ENCODE measurements at regions not wholly inside any gene's neighbourhood (a gene's known extent, or its start where the extent isn't known, plus 50 kb on each side); places are given as distances from the start of the nearest gene placed in this dataset.

DNA sequence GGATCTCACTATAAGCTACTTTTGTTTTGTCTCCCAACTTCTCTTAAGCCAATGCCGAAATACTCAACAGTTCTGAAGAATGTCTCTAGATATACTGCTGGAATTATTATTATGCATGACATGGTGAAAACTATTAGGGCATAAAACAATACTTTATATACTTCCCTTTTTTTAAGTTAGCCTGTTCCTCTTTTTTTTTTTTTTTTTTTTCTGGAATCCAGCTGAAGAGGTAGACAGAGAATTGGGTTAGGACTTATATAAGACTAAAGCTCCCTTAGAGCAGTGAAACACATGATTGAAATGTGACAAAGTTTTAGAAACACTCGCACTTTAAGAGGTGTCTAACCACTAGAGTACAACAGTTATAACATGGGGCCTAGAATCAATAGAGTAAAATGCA, 850.9 kb upstream of the PCDH9 start:
- no peak overlapping the region for H3K4me3 ChIP-seq (replicated peaks in 1 of 4; ENCODE audit: control extremely low read depth in 1 of 4, insufficient read depth in 1 of 4, low read depth in 3 of 4, low read length in 4 of 4)
- no peaks in the 10 kb centered on the region for H3K9me3 ChIP-seq (ENCODE audit: control insufficient read depth, insufficient read depth, low read depth, low read length)
- H2AFZ ChIP-seq (ENCODE audit: low read length): no peak overlapping the region
- no peaks in the 10 kb centered on the region for H4K20me1 ChIP-seq (ENCODE audit: control insufficient read depth, extremely low read depth, insufficient read depth, low read length)
- no peak overlapping the region for H3K9ac ChIP-seq (ENCODE audit: insufficient read depth, low read length)
- H3K4me2 ChIP-seq (ENCODE audit: extremely low read depth, insufficient read depth, low read length): no peak overlapping the region
- DNase-seq (ENCODE audit: low read depth in 2 of 2): no peak
- H3K27me3 ChIP-seq (ENCODE audit: control insufficient read depth, insufficient read depth, low read length): no peaks in the 10 kb centered on the region
- no peaks in the 10 kb centered on the region for H3K79me2 ChIP-seq (ENCODE audit: control insufficient read depth, insufficient read depth, low read length)
- TF ChIP-seq, protein P1, sequence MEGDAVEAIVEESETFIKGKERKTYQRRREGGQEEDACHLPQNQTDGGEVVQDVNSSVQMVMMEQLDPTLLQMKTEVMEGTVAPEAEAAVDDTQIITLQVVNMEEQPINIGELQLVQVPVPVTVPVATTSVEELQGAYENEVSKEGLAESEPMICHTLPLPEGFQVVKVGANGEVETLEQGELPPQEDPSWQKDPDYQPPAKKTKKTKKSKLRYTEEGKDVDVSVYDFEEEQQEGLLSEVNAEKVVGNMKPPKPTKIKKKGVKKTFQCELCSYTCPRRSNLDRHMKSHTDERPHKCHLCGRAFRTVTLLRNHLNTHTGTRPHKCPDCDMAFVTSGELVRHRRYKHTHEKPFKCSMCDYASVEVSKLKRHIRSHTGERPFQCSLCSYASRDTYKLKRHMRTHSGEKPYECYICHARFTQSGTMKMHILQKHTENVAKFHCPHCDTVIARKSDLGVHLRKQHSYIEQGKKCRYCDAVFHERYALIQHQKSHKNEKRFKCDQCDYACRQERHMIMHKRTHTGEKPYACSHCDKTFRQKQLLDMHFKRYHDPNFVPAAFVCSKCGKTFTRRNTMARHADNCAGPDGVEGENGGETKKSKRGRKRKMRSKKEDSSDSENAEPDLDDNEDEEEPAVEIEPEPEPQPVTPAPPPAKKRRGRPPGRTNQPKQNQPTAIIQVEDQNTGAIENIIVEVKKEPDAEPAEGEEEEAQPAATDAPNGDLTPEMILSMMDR (conservative IDR thresholded peaks at IDR 0.05 in 1 of 2, IDR thresholded peaks at IDR 0.05 in 1 of 2; ENCODE audit: low read depth in 1 of 2, low read length in 2 of 2): no peak
- TF ChIP-seq EZH2 (IDR thresholded peaks at IDR 0.05; ENCODE audit: low read length, missing control alignments): no peak
- H3K27ac ChIP-seq (ENCODE audit: insufficient read depth, low read length): no peak overlapping the region
- no peaks in the 10 kb centered on the region for H3K4me1 ChIP-seq (ENCODE audit: control insufficient read depth, extremely low read depth, insufficient read depth, low read length)
- H3K36me3 ChIP-seq (ENCODE audit: control insufficient read depth, insufficient read depth, low read length): no peaks in the 10 kb centered on the region

DNA sequence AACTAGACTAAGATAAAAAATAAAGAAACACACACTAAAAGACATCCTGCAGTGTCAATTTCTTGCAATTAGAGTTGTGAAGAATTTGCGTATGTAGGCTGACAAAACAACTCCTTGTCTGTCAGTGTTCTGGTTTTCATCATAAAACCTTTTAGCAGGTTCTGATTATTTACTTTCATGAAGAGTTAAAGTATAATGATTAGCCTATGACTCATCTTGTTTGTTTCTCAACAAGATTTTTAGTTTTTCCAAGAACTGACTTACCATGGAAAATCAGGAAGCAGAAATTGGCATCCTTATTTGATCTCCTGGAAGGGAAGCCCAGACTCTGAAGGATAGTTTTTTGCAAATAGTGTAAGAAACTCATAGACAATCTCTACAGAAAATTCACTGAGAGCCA, 848.7 kb upstream of the PCDH9 start:
- Histone ChIP-seq H4K20me1 (ENCODE audit: control insufficient read depth, extremely low read depth, insufficient read depth, low read length) (no peaks in the 10 kb centered on the region), H3K36me3 (ENCODE audit: control insufficient read depth, insufficient read depth, low read length) (no peaks in the 10 kb centered on the region), H3K27me3 (ENCODE audit: control insufficient read depth, insufficient read depth, low read length) (no peaks in the 10 kb centered on the region), H3K9me3 (ENCODE audit: control insufficient read depth, insufficient read depth, low read depth, low read length) (no peaks in the 10 kb centered on the region), H3K9ac (ENCODE audit: insufficient read depth, low read length) (no peak overlapping the region), H3K4me2 (ENCODE audit: extremely low read depth, insufficient read depth, low read length) (no peak overlapping the region), H3K27ac (ENCODE audit: insufficient read depth, low read length) (no peak overlapping the region), H3K4me3 (replicated peaks in 1 of 4; ENCODE audit: control extremely low read depth in 1 of 4, insufficient read depth in 1 of 4, low read depth in 3 of 4, low read length in 4 of 4) (no peak overlapping the region), H3K79me2 (ENCODE audit: control insufficient read depth, insufficient read depth, low read length) (no peaks in the 10 kb centered on the region), H2AFZ (ENCODE audit: low read length) (no peak overlapping the region), H3K4me1 (ENCODE audit: control insufficient read depth, extremely low read depth, insufficient read depth, low read length) (no peaks in the 10 kb centered on the region)
- no peak for DNase-seq (ENCODE audit: low read depth in 2 of 2)
- no peak for TF ChIP-seq EZH2 (IDR thresholded peaks at IDR 0.05; ENCODE audit: low read length, missing control alignments)
- TF ChIP-seq, protein P1 (conservative IDR thresholded peaks at IDR 0.05 in 1 of 2, IDR thresholded peaks at IDR 0.05 in 1 of 2; ENCODE audit: low read depth in 1 of 2, low read length in 2 of 2): no peak

DNA sequence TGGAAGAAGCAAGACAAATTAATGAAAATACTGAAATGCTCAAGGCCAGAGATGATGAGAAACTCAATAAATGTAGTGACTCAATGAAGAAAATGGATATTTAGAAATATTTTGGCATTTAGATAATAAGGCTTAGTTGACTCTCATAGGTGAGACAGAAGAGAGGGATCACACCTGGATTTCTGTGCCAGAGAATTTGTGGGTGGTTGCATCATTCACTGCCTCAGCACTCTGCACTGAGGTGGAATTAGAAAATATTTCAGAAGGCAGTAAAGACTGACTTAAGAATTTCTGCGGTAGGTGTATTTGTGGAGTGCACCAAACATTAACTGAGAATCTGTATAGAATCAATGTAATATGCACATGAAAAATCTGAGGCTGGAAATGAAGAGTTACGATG, 848.3 kb upstream of the PCDH9 start:
- Histone ChIP-seq H3K79me2 (ENCODE audit: control insufficient read depth, insufficient read depth, low read length) (no peaks in the 10 kb centered on the region), H3K4me2 (ENCODE audit: extremely low read depth, insufficient read depth, low read length) (no peak overlapping the region), H3K27ac (ENCODE audit: insufficient read depth, low read length) (no peak overlapping the region), H4K20me1 (ENCODE audit: control insufficient read depth, extremely low read depth, insufficient read depth, low read length) (no peaks in the 10 kb centered on the region), H3K4me1 (ENCODE audit: control insufficient read depth, extremely low read depth, insufficient read depth, low read length) (no peaks in the 10 kb centered on the region), H3K9me3 (ENCODE audit: control insufficient read depth, insufficient read depth, low read depth, low read length) (no peaks in the 10 kb centered on the region), H3K9ac (ENCODE audit: insufficient read depth, low read length) (no peak overlapping the region), H2AFZ (ENCODE audit: low read length) (no peak overlapping the region), H3K36me3 (ENCODE audit: control insufficient read depth, insufficient read depth, low read length) (no peaks in the 10 kb centered on the region), H3K4me3 (replicated peaks in 1 of 4; ENCODE audit: control extremely low read depth in 1 of 4, insufficient read depth in 1 of 4, low read depth in 3 of 4, low read length in 4 of 4) (no peak overlapping the region), H3K27me3 (ENCODE audit: control insufficient read depth, insufficient read depth, low read length) (no peaks in the 10 kb centered on the region)
- TF ChIP-seq, protein P1 (conservative IDR thresholded peaks at IDR 0.05 in 1 of 2, IDR thresholded peaks at IDR 0.05 in 1 of 2; ENCODE audit: low read depth in 1 of 2, low read length in 2 of 2): no peak
- no peak for TF ChIP-seq EZH2 (IDR thresholded peaks at IDR 0.05; ENCODE audit: low read length, missing control alignments)
- DNase-seq (ENCODE audit: low read depth in 2 of 2): no peak

All from fibroblast of lung (primary cell).